ENCODE measurements at regions not wholly inside any gene's neighbourhood (a gene's known extent, or its start where the extent isn't known, plus 50 kb on each side); places are given as distances from the start of the nearest gene placed in this dataset.

DNA sequence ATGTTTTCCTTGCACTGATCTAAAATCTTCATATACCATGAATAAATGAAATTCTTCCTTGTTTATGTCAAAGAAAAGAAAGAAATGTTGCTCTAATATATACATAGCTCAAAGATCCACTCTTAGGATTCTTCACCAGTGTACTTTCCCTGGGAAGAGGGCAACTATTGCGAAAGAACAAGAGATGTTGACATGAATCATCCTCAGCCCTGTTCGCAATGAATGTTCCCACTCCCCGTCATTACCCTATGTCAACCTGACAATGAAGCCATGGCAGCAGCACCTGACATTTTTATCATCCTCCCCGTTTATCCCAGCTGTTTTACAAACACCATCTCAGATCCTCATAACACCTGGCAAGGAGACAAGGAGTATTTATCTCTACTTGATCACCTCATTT lies 409.1 kb upstream of the GRIA1 start:
- DNase-seq (ENCODE audit: low read depth in 1 of 2, low spot score in 2 of 2): no peak
- Histone ChIP-seq H2BK20ac (ENCODE audit: low read length) (no peak overlapping the region), H3K4me1 (replicated peaks in 1 of 4; ENCODE audit: control insufficient read depth in 3 of 4, insufficient read depth in 4 of 4, low read length in 3 of 4) (peaks cover 0 to 3% (median 0%) of the 10 kb centered on the region in 4 experiments; a peak in 1 of 7 replicates), H3K27ac (ENCODE audit: low read depth, low read length) (no peak overlapping the region), H3K27me3 (replicated peaks in 1 of 4; ENCODE audit: control insufficient read depth in 3 of 4, extremely low read depth in 1 of 4, insufficient read depth in 3 of 4, low read length in 3 of 4) (no peaks in the 10 kb centered on the region), H3K14ac (ENCODE audit: insufficient read length) (no peak overlapping the region), H3K4me2 (ENCODE audit: insufficient read depth in 1 of 2, low read depth in 2 of 2, low read length in 2 of 2) (no peak overlapping the region), H4K20me1 (replicated peaks in 1 of 2; ENCODE audit: control insufficient read depth in 1 of 2, insufficient read depth in 2 of 2, low read length in 2 of 2) (no peaks in the 10 kb centered on the region), H2BK120ac (replicated peaks; ENCODE audit: low read depth, low read length) (no peak overlapping the region), H2BK15ac (ENCODE audit: low read length) (no peak overlapping the region), H2AFZ (ENCODE audit: low read length) (no peak overlapping the region), H2BK12ac (ENCODE audit: low read depth, low read length) (no peak overlapping the region), H4K8ac (ENCODE audit: extremely low read depth, insufficient read depth, low read length) (no peak overlapping the region), H3K79me2 (ENCODE audit: control insufficient read depth in 1 of 2, insufficient read depth in 2 of 2, low read length in 2 of 2) (no peaks in the 10 kb centered on the region), H3K23ac (ENCODE audit: insufficient read length) (no peak overlapping the region), H2BK5ac (ENCODE audit: low read depth, low read length) (no peak overlapping the region), H3K9ac (replicated peaks in 1 of 4; ENCODE audit: extremely low read depth in 1 of 4, low read depth in 3 of 4, low read length in 3 of 4) (no peak overlapping the region), H3K4ac (replicated peaks; ENCODE audit: insufficient read length, low read depth, low read length) (no peak overlapping the region), H3K79me1 (ENCODE audit: low read depth, low read length) (no peaks in the 10 kb centered on the region), H3K18ac (ENCODE audit: extremely low read depth, low read length) (no peak overlapping the region), H3K4me3 (ENCODE audit: extremely low read depth in 1 of 4, insufficient read depth in 2 of 4, low read depth in 3 of 4, low read length in 4 of 4) (no peak overlapping the region), H3K23me2 (ENCODE audit: low read depth, low read length) (no peaks in the 10 kb centered on the region), H3K56ac (replicated peaks; ENCODE audit: insufficient read length, low read depth, low read length) (no peak overlapping the region), H3K36me3 (ENCODE audit: control insufficient read depth in 2 of 4, insufficient read depth in 4 of 4, low read length in 3 of 4) (no peaks in the 10 kb centered on the region), H2AK5ac (ENCODE audit: low read depth, low read length) (no peak overlapping the region), H4K5ac (ENCODE audit: insufficient read length, low read depth, low read length) (no peak overlapping the region), H4K91ac (replicated peaks; ENCODE audit: insufficient read length, low read length) (no peak overlapping the region), H3K9me3 (ENCODE audit: insufficient read depth in 2 of 2, low read depth in 1 of 2, low read length in 1 of 2) (no peaks in the 10 kb centered on the region)
- no peak for FAIRE-seq
- POLR2A ChIA-PET (ENCODE audit: partially characterized antibody): interaction anchor here (0.7 kb wide), 1 partner anchor 513 kb away, joined by 4 read pairs; no protein-coding TSS in a partner anchor
- TF ChIP-seq RFX5 (IDR thresholded peaks at IDR 0.05; ENCODE audit: borderline replicate concordance, low read depth, low read length): no peak
- no peak for TF ChIP-seq EZH2 (IDR thresholded peaks at IDR 0.05; ENCODE audit: low read depth, low read length, severe bottlenecking)
- TF ChIP-seq SIRT6 (IDR thresholded peaks at IDR 0.05; ENCODE audit: low read length): no peak
- TF ChIP-seq POU5F1 (IDR thresholded peaks at IDR 0.05; ENCODE audit: low read depth, low read length): no peak
- TF ChIP-seq PHF8 (conservative IDR thresholded peaks at IDR 0.05; ENCODE audit: low read depth, low read length): no peak
- TF ChIP-seq POLR2AphosphoS5 (IDR thresholded peaks at IDR 0.05; ENCODE audit: low read depth, low read length): no peak
- TF ChIP-seq CBX8 (IDR thresholded peaks at IDR 0.05; ENCODE audit: borderline replicate concordance, low read depth, low read length): no peak
- CTCF ChIA-PET (ENCODE audit: partially characterized antibody): no interaction called here
- WGBS, 2 experiments (ENCODE audit: extremely low coverage in 1 of 2, insufficient coverage in 1 of 2, insufficient read length in 1 of 2, insufficient replicate concordance in 2 of 2, low coverage in 1 of 2, low lambda C conversion rate in 2 of 2, missing lambda C conversion rate in 1 of 2): 99% methylated on average over 4 of the region's 4 CpGs; no CpG with 5 or more reads in 1 of the 2 experiments
